Keratinocyte (primary cell): ENCODE measurements at regions not wholly inside any gene's neighbourhood (a gene's known extent, or its start where the extent isn't known, plus 50 kb on each side); places are given as distances from the start of the nearest gene placed in this dataset.

Source experiments
- EZH2 ChIP-seq: IDR thresholded peaks from one replicate; pipeline ENCODE4 v1.6.1; 2012; ENCODE audit warnings: inconsistent platforms, mild to moderate bottlenecking, low read length, moderate library complexity
- TF ChIP-seq, protein P1 (sequence below), 3 experiments: IDR thresholded peaks in 1 of 3; conservative IDR thresholded peaks in 1 of 3; optimal IDR thresholded peaks in 1 of 3; 2 replicates in 2 of 3; 3 replicates in 1 of 3; pipeline versions ENCODE3 to v1.5.1; 2011; ENCODE audit warnings: low read length in 3 of 3, mild to moderate bottlenecking in 3 of 3, moderate library complexity in 2 of 3, control low read depth in 1 of 3, inconsistent platforms in 1 of 3; ENCODE audit not compliant: insufficient read depth in 2 of 3; ENCODE audit errors: extremely low read depth in 1 of 3

DNA sequence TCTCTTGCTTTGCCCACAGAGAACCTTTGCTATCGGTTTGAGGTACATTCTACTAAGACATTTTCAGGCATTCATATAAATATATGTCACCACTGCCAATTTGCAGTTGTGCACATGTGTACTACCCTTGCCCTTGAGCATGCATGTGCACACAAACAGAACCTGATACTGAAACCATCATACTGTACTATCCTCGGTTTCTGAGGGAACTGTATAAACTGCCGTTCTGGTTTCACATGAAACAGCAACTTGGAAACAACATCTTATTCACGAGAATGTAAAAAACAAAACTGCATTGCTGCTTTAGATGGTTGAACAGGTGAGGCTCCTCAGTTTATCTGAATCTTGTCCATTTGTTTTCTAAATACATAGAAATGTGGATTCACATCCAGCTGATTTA, 151.2 kb upstream of the TMEM170B start:
- no peak for TF ChIP-seq EZH2
- TF ChIP-seq, protein P1, sequence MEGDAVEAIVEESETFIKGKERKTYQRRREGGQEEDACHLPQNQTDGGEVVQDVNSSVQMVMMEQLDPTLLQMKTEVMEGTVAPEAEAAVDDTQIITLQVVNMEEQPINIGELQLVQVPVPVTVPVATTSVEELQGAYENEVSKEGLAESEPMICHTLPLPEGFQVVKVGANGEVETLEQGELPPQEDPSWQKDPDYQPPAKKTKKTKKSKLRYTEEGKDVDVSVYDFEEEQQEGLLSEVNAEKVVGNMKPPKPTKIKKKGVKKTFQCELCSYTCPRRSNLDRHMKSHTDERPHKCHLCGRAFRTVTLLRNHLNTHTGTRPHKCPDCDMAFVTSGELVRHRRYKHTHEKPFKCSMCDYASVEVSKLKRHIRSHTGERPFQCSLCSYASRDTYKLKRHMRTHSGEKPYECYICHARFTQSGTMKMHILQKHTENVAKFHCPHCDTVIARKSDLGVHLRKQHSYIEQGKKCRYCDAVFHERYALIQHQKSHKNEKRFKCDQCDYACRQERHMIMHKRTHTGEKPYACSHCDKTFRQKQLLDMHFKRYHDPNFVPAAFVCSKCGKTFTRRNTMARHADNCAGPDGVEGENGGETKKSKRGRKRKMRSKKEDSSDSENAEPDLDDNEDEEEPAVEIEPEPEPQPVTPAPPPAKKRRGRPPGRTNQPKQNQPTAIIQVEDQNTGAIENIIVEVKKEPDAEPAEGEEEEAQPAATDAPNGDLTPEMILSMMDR (optimal IDR thresholded peaks at IDR 0.05 in 1 of 3, IDR thresholded peaks at IDR 0.05 in 1 of 3, conservative IDR thresholded peaks at IDR 0.05 in 1 of 3; ENCODE audit: extremely low read depth in 1 of 3, insufficient read depth in 2 of 3, low read length in 3 of 3): no peak
